Brain microvascular endothelial cell (primary cell): ENCODE measurements at regions not wholly inside any gene's neighbourhood (a gene's known extent, or its start where the extent isn't known, plus 50 kb on each side); places are given as distances from the start of the nearest gene placed in this dataset.

Experiments
- DNase-seq: peaks from one replicate; pipeline ENCODE4 v3.0.0-alpha.2; 2020
- H3K27ac ChIP-seq: fragments of 250-450 bp; sonication (Bioruptor Pico); 2 replicates; pipeline ENCODE4 v1.5.1; 2020; ENCODE audit warnings: mild to moderate bottlenecking, moderate library complexity
- H3K27me3 ChIP-seq: fragments of 250-450 bp; sonication (Bioruptor Pico); replicated peaks from 2 replicates; pipeline ENCODE4 v1.5.1; 2020; ENCODE audit warnings: mild to moderate bottlenecking
- H3K36me3 ChIP-seq: fragments of 250-450 bp; sonication (Bioruptor Pico); replicated peaks from 2 replicates; pipeline ENCODE4 v1.5.1; 2020; ENCODE audit warnings: mild to moderate bottlenecking
- H3K4me3 ChIP-seq: 2 replicates; pipeline ENCODE4 v1.5.1; 2011; ENCODE audit warnings: low read depth, mild to moderate bottlenecking, control low read depth, low read length, moderate library complexity
- in situ Hi-C: cut with HindIII; loops from 2 replicates; pipeline ENCODE4 v1.10.0; 2017; ENCODE audit warnings: low sequenced_read_pairs, low pct_ligation_motif_present
- TF ChIP-seq, protein P1 (sequence below): IDR thresholded peaks from 2 replicates; pipeline ENCODE4 v1.5.1; 2011; ENCODE audit warnings: low read depth, mild to moderate bottlenecking, moderate library complexity, low read length, control low read depth, inconsistent platforms; ENCODE audit errors: missing control alignments

DNA sequence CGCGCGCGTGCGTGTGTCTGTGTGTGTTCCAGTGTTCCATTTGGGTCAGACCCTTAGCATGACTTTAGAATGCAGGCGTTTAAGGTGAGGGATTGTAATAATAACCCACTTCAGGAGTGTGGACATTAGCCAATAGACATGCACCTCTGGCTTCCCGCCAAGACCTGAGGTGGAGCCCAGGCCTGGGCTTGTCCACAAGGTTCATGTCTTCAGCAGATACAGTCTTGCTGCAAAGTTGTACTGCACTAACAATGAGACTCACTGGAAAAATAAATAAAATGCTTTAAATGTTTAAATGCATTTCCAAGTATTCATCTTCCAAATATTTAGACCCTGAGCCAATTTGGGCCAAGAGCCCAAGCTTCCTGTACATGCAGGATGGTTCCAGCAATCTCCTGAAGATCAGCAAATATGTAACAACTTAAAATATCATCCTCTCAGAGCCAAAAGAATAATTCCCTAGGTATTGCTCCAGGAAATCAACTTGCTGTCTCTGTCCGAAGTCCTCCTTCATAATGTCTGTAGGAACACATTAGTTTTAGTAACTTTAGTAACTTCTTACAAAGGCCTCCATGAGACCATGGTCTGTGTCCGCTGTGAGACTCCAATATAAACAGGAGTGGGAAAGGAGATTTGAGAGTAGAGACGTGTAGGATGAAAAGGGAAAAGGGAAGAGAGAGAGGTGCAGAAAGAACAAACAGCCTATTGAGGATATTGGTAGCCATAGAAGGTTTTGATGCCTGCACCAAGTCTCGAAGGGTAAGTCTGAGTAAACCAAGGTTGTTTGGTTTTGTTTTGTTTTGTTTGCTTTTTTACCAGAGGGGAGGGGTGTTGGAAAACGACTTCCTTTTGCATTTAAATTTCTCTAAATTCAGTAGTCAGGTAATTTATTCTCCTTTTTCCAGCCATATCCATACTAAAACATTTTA, 98.5 kb upstream of the KLF3 start:
- TF ChIP-seq, protein P1, sequence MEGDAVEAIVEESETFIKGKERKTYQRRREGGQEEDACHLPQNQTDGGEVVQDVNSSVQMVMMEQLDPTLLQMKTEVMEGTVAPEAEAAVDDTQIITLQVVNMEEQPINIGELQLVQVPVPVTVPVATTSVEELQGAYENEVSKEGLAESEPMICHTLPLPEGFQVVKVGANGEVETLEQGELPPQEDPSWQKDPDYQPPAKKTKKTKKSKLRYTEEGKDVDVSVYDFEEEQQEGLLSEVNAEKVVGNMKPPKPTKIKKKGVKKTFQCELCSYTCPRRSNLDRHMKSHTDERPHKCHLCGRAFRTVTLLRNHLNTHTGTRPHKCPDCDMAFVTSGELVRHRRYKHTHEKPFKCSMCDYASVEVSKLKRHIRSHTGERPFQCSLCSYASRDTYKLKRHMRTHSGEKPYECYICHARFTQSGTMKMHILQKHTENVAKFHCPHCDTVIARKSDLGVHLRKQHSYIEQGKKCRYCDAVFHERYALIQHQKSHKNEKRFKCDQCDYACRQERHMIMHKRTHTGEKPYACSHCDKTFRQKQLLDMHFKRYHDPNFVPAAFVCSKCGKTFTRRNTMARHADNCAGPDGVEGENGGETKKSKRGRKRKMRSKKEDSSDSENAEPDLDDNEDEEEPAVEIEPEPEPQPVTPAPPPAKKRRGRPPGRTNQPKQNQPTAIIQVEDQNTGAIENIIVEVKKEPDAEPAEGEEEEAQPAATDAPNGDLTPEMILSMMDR = no peak
- Histone ChIP-seq H3K27ac (no peak overlapping the region), H3K36me3 (no peaks in the 10 kb centered on the region), H3K4me3 (no peak overlapping the region), H3K27me3 (no peaks in the 10 kb centered on the region)
- peak; percentile 4 for DNase-seq
- in situ Hi-C loops = no loop called here

DNA sequence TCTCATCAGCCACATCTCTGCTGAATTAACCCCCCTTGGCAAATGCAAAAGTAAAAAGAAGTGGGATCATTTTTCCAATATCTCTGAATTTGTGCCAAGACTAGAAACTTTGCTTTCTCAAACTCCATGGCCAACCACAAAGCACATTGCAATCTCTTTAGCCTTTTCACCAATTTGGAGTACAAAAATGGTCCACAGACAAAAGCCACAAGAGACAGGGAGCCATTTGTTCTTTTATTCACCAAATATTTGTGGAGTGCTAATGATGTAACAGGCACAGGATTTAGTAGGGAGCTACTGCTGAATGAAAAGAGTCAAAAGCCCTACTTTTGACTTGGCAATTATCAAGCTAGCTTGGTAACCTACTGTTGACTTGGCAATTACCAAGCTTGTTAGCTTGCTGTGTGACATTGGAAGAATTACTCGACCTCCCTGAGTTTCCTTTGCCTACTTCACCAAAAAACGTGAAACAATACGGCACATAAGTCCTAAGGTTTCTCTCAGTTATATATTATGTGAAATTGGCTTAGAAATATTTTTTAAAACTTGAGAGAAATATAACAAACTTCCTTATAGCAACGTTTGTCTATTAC, 97.1 kb upstream of the KLF3 start:
- DNase-seq = no peak
- TF ChIP-seq, protein P1 = no peak

DNA sequence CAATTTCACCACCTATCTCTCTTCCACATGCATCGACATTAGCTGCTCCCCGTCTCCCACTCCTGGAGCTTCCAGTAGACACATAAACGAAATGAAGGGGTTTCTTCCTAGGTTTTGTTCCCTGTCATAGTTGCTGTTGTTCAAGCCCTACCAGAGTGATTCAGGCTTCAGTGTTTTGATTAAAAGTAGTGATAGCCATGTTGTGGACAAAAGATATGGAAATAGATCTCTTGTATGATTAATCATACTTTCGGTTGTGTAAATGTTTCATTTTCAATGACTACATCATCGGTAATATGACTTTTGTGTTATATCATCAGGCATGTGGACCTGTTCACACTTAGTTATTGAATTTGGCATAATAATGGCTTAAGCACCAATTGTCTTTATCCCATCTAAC, 96.5 kb upstream of the KLF3 start:
- in situ Hi-C loops = no loop called here
- Histone ChIP-seq H3K4me3 (no peak overlapping the region), H3K36me3 (no peaks in the 10 kb centered on the region), H3K27me3 (no peaks in the 10 kb centered on the region), H3K27ac (no peak overlapping the region)
- DNase-seq = no peak
- TF ChIP-seq, protein P1 = no peak

More for the DNA sequence above, 97.1 kb upstream of the KLF3 start:
- H3K36me3 ChIP-seq = no peaks in the 10 kb centered on the region
- in situ Hi-C loops = no loop called here
- H3K27me3 ChIP-seq = no peaks in the 10 kb centered on the region
- no peak overlapping the region for H3K27ac ChIP-seq
- H3K4me3 ChIP-seq = no peak overlapping the region

DNA sequence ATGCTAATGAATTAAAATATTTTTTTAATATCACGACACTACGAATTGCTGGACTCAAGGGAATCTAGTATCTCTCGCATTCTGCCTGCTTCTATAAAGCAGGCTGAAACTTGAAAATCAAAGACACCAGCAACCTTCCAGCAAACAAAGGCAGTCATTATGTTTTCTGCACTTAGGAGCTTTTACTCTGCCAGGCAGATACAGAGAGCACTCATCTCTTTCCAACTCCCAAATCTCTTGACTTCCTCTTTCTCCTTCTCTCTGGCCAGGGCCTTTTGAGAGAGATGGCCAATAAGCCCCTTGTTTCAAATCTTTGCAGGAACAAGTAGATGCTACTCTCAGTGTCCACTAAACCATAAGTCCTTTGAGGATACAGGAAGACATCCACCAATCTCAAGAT, 95.2 kb upstream of the KLF3 start:
- H3K27ac ChIP-seq = no peak overlapping the region
- H3K27me3 ChIP-seq = no peaks in the 10 kb centered on the region
- H3K4me3 ChIP-seq = no peak overlapping the region
- no peaks in the 10 kb centered on the region for H3K36me3 ChIP-seq
- TF ChIP-seq, protein P1 = no peak
- in situ Hi-C loops = no loop called here
- DNase-seq = no peak

DNA sequence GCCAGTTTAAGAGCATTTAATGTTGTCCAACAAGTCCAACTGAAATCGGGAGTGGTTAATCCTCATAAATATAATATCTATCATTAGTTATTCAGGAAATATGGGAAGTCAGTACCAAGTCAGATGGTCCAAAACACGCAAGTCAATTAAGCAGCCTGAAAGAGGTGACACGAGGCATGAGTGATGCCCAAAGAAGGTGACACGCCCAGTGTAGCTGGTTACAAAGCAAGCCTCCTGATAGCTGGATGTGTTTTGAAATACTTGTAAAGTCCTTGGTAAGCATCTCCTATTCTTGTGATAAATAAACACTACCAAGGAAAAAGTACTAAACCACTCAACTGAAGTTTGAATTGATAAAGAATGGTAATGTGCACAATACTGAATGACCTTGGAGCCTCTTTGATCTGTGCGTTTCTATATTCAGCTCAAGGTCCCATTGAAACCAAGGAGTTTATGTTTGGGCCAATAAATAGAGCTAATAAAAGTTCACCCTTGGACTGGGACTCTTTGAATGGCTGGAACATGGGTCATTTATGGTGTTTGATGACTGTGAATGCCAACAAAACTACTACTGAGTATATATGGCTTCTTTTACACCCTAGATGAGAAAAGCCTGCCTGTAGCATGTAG, 93.2 kb upstream of the KLF3 start:
- Histone ChIP-seq H3K36me3 (no peaks in the 10 kb centered on the region), H3K4me3 (no peak overlapping the region), H3K27me3 (no peaks in the 10 kb centered on the region), H3K27ac (no peak overlapping the region)
- in situ Hi-C loops = no loop called here
- TF ChIP-seq, protein P1 = no peak
- no peak for DNase-seq
